H1 (cell line): ENCODE measurements at regions not wholly inside any gene's neighbourhood (a gene's known extent, or its start where the extent isn't known, plus 50 kb on each side); places are given as distances from the start of the nearest gene placed in this dataset.

Source experiments
- CTCF ChIA-PET: fragments of 300-600 bp; sonication (Branson Sonifier 250); formaldehyde crosslinking; loops from one replicate; lab custom pipeline; 2021; ENCODE audit not compliant: partially characterized antibody; lab: Charles Lee
- POLR2A ChIA-PET: fragments of 300-600 bp; sonication (Branson Sonifier 250); formaldehyde crosslinking; loops from one replicate; lab custom pipeline; 2021; ENCODE audit warnings: inconsistent platforms; ENCODE audit not compliant: partially characterized antibody; lab: Charles Lee
- DNase-seq, 2 experiments: peaks; one replicate each; pipeline versions ENCODE4 v3.0.0 to v3.0.0-alpha.2; 2010 to 2022; ENCODE audit warnings: low spot score in 2 of 2, low read depth in 1 of 2, mixed read lengths in 1 of 2
- FAIRE-seq: peaks from 2 replicates; lab custom pipeline; 2011; peaks lifted over from hg19 to GRCh38; lab: Jason Lieb, UNC
- H2AFZ ChIP-seq: 2 replicates; pipeline ENCODE4 v1.8.1; 2012; ENCODE audit warnings: low read length, inconsistent platforms
- H2AK5ac ChIP-seq: 2 replicates; pipeline ENCODE4 v1.6.1; 2013; ENCODE audit warnings: low read depth, low read length
- H2BK120ac ChIP-seq: replicated peaks from 2 replicates; pipeline ENCODE3; 2013; ENCODE audit warnings: low read depth, low read length, inconsistent platforms
- H2BK12ac ChIP-seq: 2 replicates; pipeline ENCODE4 v1.6.1; 2013; ENCODE audit warnings: low read depth, low read length
- H2BK15ac ChIP-seq: 2 replicates; pipeline ENCODE4 v1.6.1; 2013; ENCODE audit warnings: low read length
- H2BK20ac ChIP-seq: 2 replicates; pipeline ENCODE4 v1.6.1; 2013; ENCODE audit warnings: low read length
- H2BK5ac ChIP-seq: 2 replicates; pipeline ENCODE4 v1.6.1; 2013; ENCODE audit warnings: low read depth, low read length
- H3K14ac ChIP-seq: 2 replicates; pipeline ENCODE4 v1.6.1; 2013; ENCODE audit warnings: inconsistent platforms; ENCODE audit not compliant: insufficient read length
- H3K18ac ChIP-seq: 2 replicates; pipeline ENCODE4 v1.6.1; 2013; ENCODE audit warnings: low read length; ENCODE audit errors: extremely low read depth
- H3K23ac ChIP-seq: 2 replicates; pipeline ENCODE4 v1.6.1; 2013; ENCODE audit warnings: inconsistent platforms; ENCODE audit not compliant: insufficient read length
- H3K23me2 ChIP-seq: 2 replicates; pipeline ENCODE4 v1.6.1; 2013; ENCODE audit warnings: low read depth, low read length
- H3K27ac ChIP-seq: 2 replicates; pipeline ENCODE4 v1.6.1; 2011; ENCODE audit warnings: low read depth, low read length, inconsistent platforms
- H3K27me3 ChIP-seq, 4 experiments: replicated peaks in 1 of 4; 1 replicate in 1 of 4; 2 replicates in 3 of 4; pipeline versions ENCODE4 v1.6.1 to v1.8.1; 2011 to 2013; ENCODE audit warnings: low read length in 3 of 4, mild to moderate bottlenecking in 3 of 4, inconsistent platforms in 2 of 4, mixed read lengths in 2 of 4, moderate library complexity in 1 of 4; ENCODE audit not compliant: control insufficient read depth in 3 of 4, insufficient read depth in 3 of 4; ENCODE audit errors: extremely low read depth in 1 of 4
- H3K36me3 ChIP-seq, 4 experiments: 2 replicates each; pipeline versions ENCODE4 v1.6.1 to v1.8.1; 2011 to 2013; ENCODE audit warnings: mild to moderate bottlenecking in 4 of 4, low read length in 3 of 4, moderate library complexity in 2 of 4, control low read depth in 1 of 4, inconsistent platforms in 1 of 4; ENCODE audit not compliant: insufficient read depth in 4 of 4, control insufficient read depth in 2 of 4
- H3K4ac ChIP-seq: replicated peaks from 2 replicates; pipeline ENCODE3; 2013; ENCODE audit warnings: low read length, low read depth, mixed read lengths, inconsistent platforms; ENCODE audit not compliant: insufficient read length
- H3K4me1 ChIP-seq, 4 experiments: replicated peaks in 1 of 4; 1 replicate in 1 of 4; 2 replicates in 3 of 4; pipeline versions ENCODE4 v1.6.1 to v1.8.1; 2011 to 2013; ENCODE audit warnings: low read length in 3 of 4, inconsistent platforms in 2 of 4, mixed read lengths in 1 of 4; ENCODE audit not compliant: insufficient read depth in 4 of 4, control insufficient read depth in 3 of 4
- H3K4me2 ChIP-seq, 2 experiments: 2 replicates each; pipeline versions ENCODE4 v1.6.1 to v1.8.1; 2011 to 2013; ENCODE audit warnings: low read depth in 2 of 2, low read length in 2 of 2, control low read depth in 1 of 2, inconsistent platforms in 1 of 2, mild to moderate bottlenecking in 1 of 2; ENCODE audit not compliant: insufficient read depth in 1 of 2
- H3K4me3 ChIP-seq, 4 experiments: fragments of 200-600, 300-600 bp in 1 of 4; sonication (generic), shearing (Covaris generic), sonication (Bioruptor Twin) in 1 of 4; 2 replicates each; pipeline versions ENCODE4 v1.5.1 to v1.8.1; 2011 to 2016; ENCODE audit warnings: low read length in 4 of 4, low read depth in 3 of 4, control low read depth in 2 of 4, inconsistent platforms in 2 of 4, mild to moderate bottlenecking in 2 of 4, mixed read lengths in 1 of 4, moderate library complexity in 1 of 4; ENCODE audit not compliant: insufficient read depth in 2 of 4; ENCODE audit errors: extremely low read depth in 1 of 4
- H3K56ac ChIP-seq: replicated peaks from 2 replicates; pipeline ENCODE3; 2013; ENCODE audit warnings: low read depth, mild to moderate bottlenecking, mixed read lengths, low read length, inconsistent platforms; ENCODE audit not compliant: insufficient read length
- H3K79me1 ChIP-seq: 2 replicates; pipeline ENCODE4 v1.6.1; 2013; ENCODE audit warnings: low read depth, low read length, control low read depth
- H3K79me2 ChIP-seq, 2 experiments: 2 replicates each; pipeline versions ENCODE4 v1.6.1 to v1.8.1; 2012 to 2013; ENCODE audit warnings: low read length in 2 of 2, mild to moderate bottlenecking in 2 of 2, inconsistent platforms in 1 of 2; ENCODE audit not compliant: insufficient read depth in 2 of 2, control insufficient read depth in 1 of 2
- H3K9ac ChIP-seq, 4 experiments: replicated peaks in 1 of 4; 1 replicate in 1 of 4; 2 replicates in 3 of 4; pipeline versions ENCODE4 v1.6.1 to v1.8.1; 2011 to 2013; ENCODE audit warnings: low read depth in 3 of 4, low read length in 3 of 4, control low read depth in 2 of 4, mild to moderate bottlenecking in 2 of 4, moderate library complexity in 2 of 4, inconsistent platforms in 1 of 4; ENCODE audit errors: extremely low read depth in 1 of 4
- H3K9me3 ChIP-seq, 2 experiments: 2 replicates each; pipeline versions ENCODE4 v1.6.1 to v1.8.1; 2012 to 2013; ENCODE audit warnings: mild to moderate bottlenecking in 2 of 2, moderate library complexity in 2 of 2, control low read depth in 1 of 2, inconsistent platforms in 1 of 2, low read depth in 1 of 2, low read length in 1 of 2, mixed read lengths in 1 of 2; ENCODE audit not compliant: insufficient read depth in 2 of 2
- H4K20me1 ChIP-seq, 2 experiments: replicated peaks in 1 of 2; 2 replicates each; pipeline versions ENCODE3 to v1.8.1; 2011 to 2013; ENCODE audit warnings: inconsistent platforms in 2 of 2, low read length in 2 of 2, mild to moderate bottlenecking in 1 of 2; ENCODE audit not compliant: insufficient read depth in 2 of 2, control insufficient read depth in 1 of 2
- H4K5ac ChIP-seq: 2 replicates; pipeline ENCODE4 v1.6.1; 2013; ENCODE audit warnings: low read length, low read depth, mixed read lengths, inconsistent platforms; ENCODE audit not compliant: insufficient read length
- H4K8ac ChIP-seq: 2 replicates; pipeline ENCODE4 v1.8.0; 2013; ENCODE audit warnings: mild to moderate bottlenecking, moderate library complexity, low read length, inconsistent platforms; ENCODE audit not compliant: insufficient read depth; ENCODE audit errors: extremely low read depth
- H4K91ac ChIP-seq: replicated peaks from 2 replicates; pipeline ENCODE3; 2013; ENCODE audit warnings: low read length, mixed read lengths, inconsistent platforms; ENCODE audit not compliant: insufficient read length
- CHD2 ChIP-seq: IDR thresholded peaks from 2 replicates; pipeline ENCODE4 v1.6.1; 2012; ENCODE audit warnings: low read length, improper control_type of control experiment
- EZH2 ChIP-seq: fragments of 200-600 bp; sonication (generic); IDR thresholded peaks from 2 replicates; pipeline ENCODE4 v1.7.1; 2012; ENCODE audit warnings: low read depth, mild to moderate bottlenecking, moderate library complexity, low read length, inconsistent platforms; ENCODE audit not compliant: severe bottlenecking
- GABPA ChIP-seq: IDR thresholded peaks from 2 replicates; pipeline ENCODE4 v1.6.1; 2011; ENCODE audit warnings: mild to moderate bottlenecking, low read length, moderate library complexity, borderline replicate concordance; ENCODE audit not compliant: insufficient read depth
- KDM4A ChIP-seq: IDR thresholded peaks from one replicate; pipeline ENCODE4 v1.7.1; 2012; ENCODE audit warnings: low read depth, mild to moderate bottlenecking, moderate library complexity, low read length, inconsistent platforms; ENCODE audit not compliant: severe bottlenecking
- RNF2 ChIP-seq: fragments of 200-900, 300-1000 bp; sonication (generic); IDR thresholded peaks from 2 replicates; pipeline ENCODE4 v1.7.1; 2016; ENCODE audit warnings: borderline replicate concordance, low read depth, mild to moderate bottlenecking, antibody characterized with exemption, low read length; ENCODE audit not compliant: poor library complexity, severe bottlenecking; ENCODE audit errors: missing control alignments
- TAF1 ChIP-seq: IDR thresholded peaks from 2 replicates; pipeline ENCODE4 v1.6.1; 2011; ENCODE audit warnings: mild to moderate bottlenecking, low read depth, low read length
- TCF12 ChIP-seq: IDR thresholded peaks from 2 replicates; pipeline ENCODE4 v1.6.1; 2011; ENCODE audit warnings: low read depth, mild to moderate bottlenecking, low read length
- WGBS, 2 experiments: shearing (Covaris generic) in 1 of 2; methylation state at CpG; one replicate each; pipeline versions ENCODE4 v1.1.6 to v1.1.7; 2013 to 2015; ENCODE audit warnings: low lambda C conversion rate in 2 of 2, mixed read lengths in 2 of 2, inconsistent platforms in 1 of 2, low coverage in 1 of 2, missing lambda C conversion rate in 1 of 2; ENCODE audit not compliant: insufficient replicate concordance in 2 of 2, insufficient coverage in 1 of 2, insufficient read length in 1 of 2; ENCODE audit errors: extremely low coverage in 1 of 2, missing lambda C conversion rate in 1 of 2; 5-methylcytosine and 5-hydroxymethylcytosine counted together

DNA sequence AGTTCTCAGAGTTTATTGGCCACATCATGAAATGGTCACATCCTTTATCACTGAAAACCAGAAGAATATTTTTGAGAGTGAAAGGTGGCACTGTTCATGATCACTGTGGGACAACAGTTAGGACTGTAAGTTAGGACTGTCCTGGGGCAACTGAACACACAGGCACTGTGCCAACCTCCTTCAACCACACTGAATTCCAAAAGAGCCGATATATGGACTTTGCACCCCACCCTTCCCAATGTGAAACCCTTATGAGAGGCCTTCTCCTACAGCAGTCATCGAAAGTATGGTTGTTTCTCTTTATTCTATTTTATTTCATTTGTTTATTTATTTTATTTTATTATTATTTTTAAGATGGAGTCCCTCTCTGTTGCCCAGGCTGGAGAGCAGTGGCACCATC is 353.5 kb downstream of the TOX3 start:
- Histone ChIP-seq H2AFZ (no peak overlapping the region), H3K27ac (no peak overlapping the region), H4K5ac (no peak overlapping the region), H3K23me2 (no peaks in the 10 kb centered on the region; the same call in 1 of the 2 replicates), H2BK5ac (no peak overlapping the region), H3K4me2 (no peak overlapping the region), H4K8ac (no peak overlapping the region), H2BK12ac (no peak overlapping the region), H3K56ac (no peak overlapping the region), H3K79me2 (no peaks in the 10 kb centered on the region), H2BK120ac (no peak overlapping the region), H3K36me3 (no peaks in the 10 kb centered on the region), H3K23ac (no peak overlapping the region), H2BK20ac (no peak overlapping the region), H3K9ac (no peak overlapping the region), H3K4me1 (peaks cover 0 to 3% (median 0%) of the 10 kb centered on the region in 4 experiments; a peak in 1 of 7 replicates), H3K79me1 (no peaks in the 10 kb centered on the region), H3K4ac (no peak overlapping the region), H4K91ac (no peak overlapping the region), H3K4me3 (no peak overlapping the region), H2AK5ac (no peak overlapping the region), H4K20me1 (no peaks in the 10 kb centered on the region), H2BK15ac (no peak overlapping the region), H3K9me3 (no peaks in the 10 kb centered on the region), H3K27me3 (no peaks in the 10 kb centered on the region), H3K14ac (no peak overlapping the region), H3K18ac (no peak overlapping the region; the same call in 1 of the 2 replicates)
- CTCF ChIA-PET = interaction anchor here (0.9 to 3.9 kb wide), 2 partner anchors 44 to 720 kb away, joined by 3 to 41 read pairs; no protein-coding TSS in a partner anchor
- FAIRE-seq = no peak
- 96% methylated on average over 2 of the region's 2 CpGs; no CpG with 5 or more reads in 1 of the 2 experiments for WGBS, 2 experiments
- DNase-seq = no peak
- POLR2A ChIA-PET = no interaction called here
- TF ChIP-seq GABPA (no peak), RNF2 (no peak), KDM4A (no peak), TCF12 (no peak), TAF1 (no peak), CHD2 (no peak), EZH2 (no peak)
